Esophagus (tissue), 2 donors: ENCODE measurements at regions not wholly inside any gene's neighbourhood (a gene's known extent, or its start where the extent isn't known, plus 50 kb on each side); places are given as distances from the start of the nearest gene placed in this dataset.

Source experiments
- H3K27ac ChIP-seq, 2 donors: one replicate each; pipeline ENCODE4 v1.5.1; 2013; ENCODE audit warnings: low read depth in 2 of 2, mild to moderate bottlenecking in 2 of 2, inconsistent platforms in 1 of 2, low read length in 1 of 2, moderate library complexity in 1 of 2
- H3K27me3 ChIP-seq, 2 donors: one replicate each; pipeline ENCODE4 v1.6.1; 2013; ENCODE audit warnings: low read length in 2 of 2, control low read depth in 1 of 2, mild to moderate bottlenecking in 1 of 2; ENCODE audit not compliant: insufficient read depth in 2 of 2, control insufficient read depth in 1 of 2
- H3K36me3 ChIP-seq, 2 donors: one replicate each; pipeline ENCODE4 v1.6.1; 2013; ENCODE audit warnings: low read length in 1 of 2; ENCODE audit not compliant: control insufficient read depth in 2 of 2, insufficient read depth in 2 of 2
- H3K4me1 ChIP-seq, 2 donors: one replicate each; pipeline ENCODE4 v1.6.1; 2013; ENCODE audit warnings: low read length in 1 of 2; ENCODE audit not compliant: control insufficient read depth in 2 of 2, insufficient read depth in 2 of 2
- H3K4me3 ChIP-seq, 2 donors: one replicate each; pipeline ENCODE4 v1.5.1; 2013; ENCODE audit warnings: low read length in 2 of 2, mild to moderate bottlenecking in 2 of 2, low read depth in 1 of 2, moderate library complexity in 1 of 2
- H3K9me3 ChIP-seq, 2 donors: one replicate each; pipeline ENCODE4 v1.6.1; 2013; ENCODE audit warnings: mild to moderate bottlenecking in 2 of 2, low read depth in 1 of 2, low read length in 1 of 2, moderate library complexity in 1 of 2; ENCODE audit not compliant: control insufficient read depth in 2 of 2, insufficient read depth in 1 of 2
- WGBS, 2 donors: extraction: QIAGEN DNeasy Blood & Tissue Kit; methylation state at CpG; one replicate each; pipeline ENCODE4 v1.1.7; 2013; 5-methylcytosine and 5-hydroxymethylcytosine counted together
- donor health status: healthy with polysubstance abuse.
- donor health status: Bipolar disorder and iron deficiency.

DNA sequence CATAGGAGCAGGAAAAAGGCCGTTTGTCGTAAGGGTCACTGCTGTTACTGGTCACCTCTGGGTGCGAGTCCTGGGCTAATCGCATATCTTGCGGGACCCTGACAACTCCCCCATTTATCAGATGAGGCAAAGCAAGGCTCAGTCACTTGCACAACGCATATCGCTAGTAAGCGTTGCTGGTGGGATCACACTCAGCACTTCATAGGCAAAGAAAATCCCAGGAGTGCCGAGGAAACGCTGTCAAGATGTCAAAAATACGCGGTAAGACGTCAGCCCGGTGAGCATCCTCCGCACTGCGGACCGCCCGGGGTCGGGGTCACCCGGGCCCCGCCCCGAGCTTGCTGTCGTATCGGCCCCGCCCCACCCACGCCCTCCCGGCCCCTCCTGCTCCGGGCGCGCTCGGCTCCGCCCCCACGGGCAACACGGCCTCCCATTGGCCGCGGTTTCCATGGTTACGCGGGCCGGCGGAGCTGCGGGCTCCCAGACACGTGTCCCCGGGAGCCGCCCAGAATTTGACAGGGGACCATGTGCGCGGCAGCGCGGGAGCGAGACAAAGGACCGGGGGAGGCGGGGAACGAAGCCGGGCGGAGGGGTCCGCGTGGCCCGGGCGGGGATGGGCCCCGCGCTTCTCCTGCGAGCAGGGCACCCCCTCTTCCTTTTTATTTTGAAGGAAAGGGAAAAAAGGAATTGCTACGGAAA is 80.2 kb upstream of the IER5L start:
- Histone ChIP-seq H3K4me3 (peak overlapping the region in 1 of 2 donors; percentile 20), H3K27ac (no peak overlapping the region), H3K9me3 (no peaks in the 10 kb centered on the region), H3K27me3 (no peaks in the 10 kb centered on the region), H3K4me1 (peaks cover 0 to 5% of the 10 kb centered on the region in 2 donors), H3K36me3 (no peaks in the 10 kb centered on the region)
- 8% methylated on average over 62 of the region's 62 CpGs for WGBS, 2 donors

DNA sequence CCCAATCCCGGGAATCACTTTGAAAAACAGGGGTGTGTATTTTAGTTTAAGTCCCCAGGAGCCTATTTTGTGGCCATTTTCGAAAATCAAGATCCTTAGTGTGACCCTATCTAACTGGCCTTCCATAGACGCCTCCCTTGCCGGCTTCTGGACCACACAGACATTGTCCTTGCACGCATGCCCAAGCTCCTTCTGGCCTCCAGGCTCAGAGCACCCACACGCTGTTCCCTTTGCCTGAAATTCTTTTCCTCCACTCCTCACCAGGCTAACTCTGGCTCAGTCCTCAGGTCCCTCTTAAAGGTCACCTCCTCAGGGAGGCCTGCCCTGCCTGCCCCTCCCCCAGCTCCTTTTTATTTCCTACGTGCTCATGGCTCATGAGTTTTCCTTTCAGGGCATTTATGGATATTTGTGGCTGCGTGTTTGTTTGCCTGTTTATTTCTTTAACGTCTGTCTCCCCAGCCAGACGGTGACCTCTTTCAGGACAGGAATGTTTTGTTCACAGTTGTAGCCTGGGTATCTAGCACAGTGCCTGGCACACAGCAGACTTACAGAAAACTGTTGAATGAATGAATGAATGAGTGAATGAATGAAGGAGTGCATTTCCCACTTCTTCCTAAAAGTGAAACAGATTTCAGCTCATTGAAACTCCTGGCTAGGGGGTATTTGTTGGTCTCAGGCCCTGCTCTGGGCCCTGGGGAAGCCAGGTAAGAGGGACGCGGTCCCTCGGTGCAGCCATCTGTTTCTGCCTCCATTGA is 79.1 kb upstream of the IER5L start:
- WGBS, 2 donors: 88% methylated on average over 13 of the region's 13 CpGs
- no peaks in the 10 kb centered on the region for H3K27me3 ChIP-seq
- H3K36me3 ChIP-seq: no peaks in the 10 kb centered on the region
- no peak overlapping the region for H3K4me3 ChIP-seq
- no peak overlapping the region for H3K27ac ChIP-seq
- H3K4me1 ChIP-seq: peaks cover 0 to 5% of the 10 kb centered on the region in 2 donors
- no peaks in the 10 kb centered on the region for H3K9me3 ChIP-seq

GRCh38 chr9:129254566-129255287 is 76.7 kb upstream of the IER5L start:
- H3K27me3 ChIP-seq: no peaks in the 10 kb centered on the region
- no peaks in the 10 kb centered on the region for H3K36me3 ChIP-seq
- no peak overlapping the region for H3K27ac ChIP-seq
- no peaks in the 10 kb centered on the region for H3K9me3 ChIP-seq
- no peak overlapping the region for H3K4me3 ChIP-seq
- 76 to 90% methylated on average over 9 of the region's 9 CpGs for WGBS, 2 donors
- peaks cover 0 to 3% of the 10 kb centered on the region in 2 donors for H3K4me1 ChIP-seq

GRCh38 chr9:129253803-129254381 is 75.8 kb upstream of the IER5L start:
- no peaks in the 10 kb centered on the region for H3K9me3 ChIP-seq
- H3K27me3 ChIP-seq: no peaks in the 10 kb centered on the region
- no peaks in the 10 kb centered on the region for H3K36me3 ChIP-seq
- 46 to 50% methylated on average over 23 of the region's 23 CpGs for WGBS, 2 donors
- H3K27ac ChIP-seq: peak overlapping the region in 1 of 2 donors; percentile 9
- H3K4me1 ChIP-seq: peaks cover 0 to under 1% of the 10 kb centered on the region in 2 donors
- no peak overlapping the region for H3K4me3 ChIP-seq

DNA sequence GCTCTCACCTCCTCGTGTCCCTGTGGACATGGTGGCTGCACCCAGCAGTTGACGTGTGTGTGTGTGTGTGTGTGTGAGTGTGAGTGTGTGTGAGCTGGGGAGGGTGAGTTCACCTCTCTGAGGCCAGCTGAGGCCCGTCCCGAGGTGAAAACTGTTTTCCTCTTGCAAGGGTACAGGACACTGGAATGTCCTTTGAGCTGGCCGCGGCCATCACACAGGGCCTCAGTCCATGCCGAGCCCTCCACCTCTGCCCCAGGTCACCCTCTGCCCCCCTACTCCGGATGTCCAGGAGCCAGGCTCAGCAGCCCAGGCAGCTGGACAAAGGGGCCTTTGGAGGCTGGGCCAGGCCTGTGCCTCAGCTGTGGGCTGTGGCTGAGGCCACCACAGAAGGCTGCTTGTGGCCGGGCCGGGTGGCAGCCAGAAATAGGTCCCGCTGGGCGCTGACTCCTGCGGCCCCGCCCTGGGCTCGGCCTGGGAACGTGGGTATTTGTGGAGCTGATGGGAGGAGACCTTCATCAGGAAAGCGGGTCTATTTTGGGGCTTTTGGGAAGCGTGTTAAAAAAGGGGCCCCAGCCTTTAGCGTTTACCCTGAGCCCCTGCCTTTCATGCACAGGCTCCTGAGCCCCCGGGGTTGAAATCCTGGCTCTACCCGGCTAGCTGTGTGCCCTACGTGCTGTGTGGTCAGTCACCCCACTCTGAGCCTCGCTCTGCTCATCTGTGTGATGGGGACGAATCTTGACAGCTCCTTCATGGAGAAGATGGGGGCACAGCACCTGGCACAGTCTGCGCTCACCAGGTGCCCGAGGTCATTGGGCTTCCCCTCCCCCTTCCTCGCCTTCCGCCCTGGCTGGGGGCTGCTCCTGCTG is 75.1 kb upstream of the IER5L start:
- Histone ChIP-seq H3K4me1 (no peaks in the 10 kb centered on the region), H3K9me3 (no peaks in the 10 kb centered on the region), H3K27ac (peak overlapping the region in 1 of 2 donors; percentile 9), H3K4me3 (no peak overlapping the region), H3K36me3 (no peaks in the 10 kb centered on the region), H3K27me3 (no peaks in the 10 kb centered on the region)
- WGBS, 2 donors: 76 to 77% methylated on average over 28 of the region's 28 CpGs

GRCh38 chr9:129250786-129251185 is 72.7 kb upstream of the IER5L start:
- H3K4me1 ChIP-seq: no peaks in the 10 kb centered on the region
- WGBS, 2 donors: 47 to 66% methylated on average over 2 of the region's 2 CpGs
- no peak overlapping the region for H3K27ac ChIP-seq
- H3K4me3 ChIP-seq: no peak overlapping the region
- no peaks in the 10 kb centered on the region for H3K27me3 ChIP-seq
- H3K9me3 ChIP-seq: no peaks in the 10 kb centered on the region
- H3K36me3 ChIP-seq: no peaks in the 10 kb centered on the region

- 88 to 91% methylated on average over 13 of the region's 13 CpGs for WGBS, 2 donors
- Histone ChIP-seq H3K9me3 (no peaks in the 10 kb centered on the region), H3K4me1 (no peaks in the 10 kb centered on the region), H3K4me3 (no peak overlapping the region), H3K27me3 (no peaks in the 10 kb centered on the region), H3K27ac (no peak overlapping the region), H3K36me3 (no peaks in the 10 kb centered on the region)
Observed at GRCh38 chr9:129247285-129248153, 69.5 kb upstream of the IER5L start.

DNA sequence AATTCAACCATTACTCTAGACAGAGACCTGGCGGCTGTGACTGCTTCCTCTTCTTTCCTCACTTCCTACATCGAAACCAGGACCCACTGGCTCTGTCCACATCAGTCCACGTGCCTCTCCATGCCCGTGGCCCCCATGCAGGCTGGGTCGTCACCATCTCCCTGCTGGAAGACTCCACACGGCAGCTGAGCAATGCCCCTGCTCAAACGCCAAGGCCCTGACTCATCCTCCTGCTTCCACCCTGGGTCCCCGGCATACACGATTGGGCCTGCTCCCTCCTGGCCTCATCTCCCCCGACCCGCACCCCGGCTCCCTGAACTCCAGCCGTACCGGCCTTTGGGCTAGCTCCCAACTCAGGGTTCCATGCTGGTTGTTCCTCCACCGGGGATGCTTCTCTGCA is 67.2 kb upstream of the IER5L start:
- Histone ChIP-seq H3K4me3 (no peak overlapping the region), H3K4me1 (no peaks in the 10 kb centered on the region), H3K9me3 (no peaks in the 10 kb centered on the region), H3K27me3 (no peaks in the 10 kb centered on the region), H3K36me3 (no peaks in the 10 kb centered on the region), H3K27ac (no peak overlapping the region)
- WGBS, 2 donors: 54 to 61% methylated on average over 15 of the region's 15 CpGs
